ENCODE measurements at regions not wholly inside any gene's neighbourhood (a gene's known extent, or its start where the extent isn't known, plus 50 kb on each side); places are given as distances from the start of the nearest gene placed in this dataset.
"Not testable (repeated sequence)": the region's sequence is repeated elsewhere in the genome, so short reads cannot be mapped to it uniquely, and the experiment has no call there.

DNA sequence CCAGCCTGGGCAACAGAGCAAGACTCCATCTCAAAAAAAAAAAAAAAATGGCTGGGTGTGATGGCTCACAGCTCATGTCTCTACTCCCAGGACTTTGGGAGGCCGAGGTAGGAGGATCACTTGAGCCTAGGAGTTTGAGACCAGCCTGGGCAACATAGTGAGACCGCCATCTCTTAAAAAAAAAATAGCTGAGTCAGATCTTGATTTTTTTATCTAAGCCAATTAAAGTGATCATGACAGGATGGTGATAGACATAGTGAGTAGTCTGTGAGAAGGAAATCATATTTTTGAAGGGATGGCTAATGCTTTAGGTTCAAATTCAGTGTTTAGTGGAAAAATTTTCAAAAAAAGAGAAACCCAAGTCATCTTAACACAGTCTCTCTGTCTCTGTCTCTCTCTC is 114.6 kb upstream of the JARID2 start:
- DNase-seq (ENCODE audit: low read depth in 2 of 2, low spot score in 1 of 2) = no peak

DNA sequence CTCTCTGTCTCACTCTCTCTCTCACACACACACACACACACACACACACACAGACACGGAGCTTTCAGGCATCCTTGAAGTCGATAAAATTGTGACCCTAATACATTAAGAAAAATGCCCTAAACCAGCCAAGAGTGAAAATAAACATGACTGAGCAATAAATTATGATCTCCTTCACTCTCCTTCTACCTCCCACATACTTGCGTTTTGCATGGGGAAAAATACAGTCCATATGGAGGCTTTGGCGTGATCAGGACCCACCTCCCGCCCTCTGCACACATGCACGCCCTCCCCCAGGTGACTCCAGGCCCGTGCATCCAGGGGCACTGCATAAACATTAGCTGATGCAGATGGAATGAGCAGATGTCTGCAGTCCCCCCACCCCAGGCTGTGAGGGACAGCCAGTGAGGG is 114.2 kb upstream of the JARID2 start:
- no peak for DNase-seq (ENCODE audit: low read depth in 2 of 2, low spot score in 1 of 2)

DNA sequence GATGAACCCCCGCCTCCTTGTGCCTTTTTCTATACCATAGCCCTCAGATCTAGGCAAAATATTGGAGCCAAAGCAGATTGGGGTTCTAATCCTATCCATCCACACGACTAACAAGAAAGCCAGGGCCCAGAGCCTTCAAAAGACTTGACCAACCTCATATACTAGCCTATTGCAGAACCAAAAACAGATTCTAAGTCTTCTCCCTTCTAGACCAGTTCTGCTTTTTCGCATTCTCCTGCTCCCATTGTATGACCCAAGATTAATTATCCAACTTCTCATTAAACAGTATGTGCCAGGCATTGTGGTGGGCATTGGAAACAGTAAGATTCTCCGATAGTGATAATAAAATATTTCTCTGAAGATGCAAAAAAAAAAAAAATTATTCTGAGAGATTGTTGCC is 113.7 kb upstream of the JARID2 start:
- DNase-seq (ENCODE audit: low read depth in 2 of 2, low spot score in 1 of 2) = no peak

DNA sequence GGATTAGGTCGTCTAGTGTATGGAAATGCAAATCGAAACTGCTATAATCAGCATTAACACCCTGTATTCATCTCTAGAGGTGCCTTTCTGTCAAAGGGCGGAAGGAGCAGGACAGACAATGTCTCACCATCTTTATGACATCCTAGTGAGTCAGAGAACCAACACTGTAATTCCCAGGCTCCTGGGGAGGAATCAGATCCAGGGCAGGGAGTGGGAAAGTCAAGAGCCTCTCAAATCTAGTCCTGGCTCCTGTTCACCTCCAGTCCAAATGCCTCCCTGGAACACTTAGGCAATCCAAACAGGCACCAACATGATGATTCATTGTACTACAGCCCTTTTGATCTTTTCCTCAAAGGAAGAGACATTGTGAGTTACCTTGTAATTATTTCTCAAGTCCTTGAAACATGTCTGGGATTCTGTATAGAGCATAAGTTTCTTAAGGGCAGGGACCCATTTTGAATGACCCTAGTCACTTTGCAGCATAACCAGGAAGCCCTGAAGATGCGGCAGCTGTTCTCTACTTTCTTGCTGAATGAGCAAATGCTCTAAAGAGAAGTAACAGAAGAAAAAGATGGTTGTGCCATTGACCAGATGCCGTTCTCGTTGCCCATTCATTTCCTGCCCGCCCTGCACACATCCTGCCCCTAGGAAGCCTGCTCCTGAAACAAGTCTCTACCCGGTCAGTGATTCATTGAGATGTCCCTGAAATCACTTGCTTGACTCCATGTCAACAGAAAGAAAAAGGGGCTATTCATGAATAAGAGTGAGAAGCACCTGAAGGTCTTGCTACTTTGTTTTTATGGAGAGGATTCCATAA is 112.8 kb upstream of the JARID2 start:
- DNase-seq (ENCODE audit: low read depth in 2 of 2, low spot score in 1 of 2) = no peak

DNA sequence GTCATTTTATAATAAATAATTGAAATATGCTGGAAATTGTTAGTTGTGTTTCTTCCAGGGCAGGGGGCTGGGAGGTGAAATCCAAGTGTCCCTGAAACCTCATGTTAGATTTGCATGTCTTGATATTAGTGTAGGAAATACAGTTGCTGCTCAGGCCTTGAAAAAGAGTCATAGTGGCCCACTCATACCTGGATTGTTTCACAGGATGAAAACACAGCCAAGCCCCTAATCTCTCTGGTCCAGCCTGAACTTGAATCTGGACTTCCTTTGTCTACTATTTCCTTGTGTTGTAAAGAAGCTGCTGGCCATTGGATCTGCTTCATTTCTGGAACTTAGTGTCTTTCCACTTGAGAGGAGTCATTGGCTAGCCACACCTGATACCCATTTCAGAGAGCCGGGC is 108.8 kb upstream of the JARID2 start:
- no peak for DNase-seq (ENCODE audit: low read depth in 2 of 2, low spot score in 1 of 2)

DNA sequence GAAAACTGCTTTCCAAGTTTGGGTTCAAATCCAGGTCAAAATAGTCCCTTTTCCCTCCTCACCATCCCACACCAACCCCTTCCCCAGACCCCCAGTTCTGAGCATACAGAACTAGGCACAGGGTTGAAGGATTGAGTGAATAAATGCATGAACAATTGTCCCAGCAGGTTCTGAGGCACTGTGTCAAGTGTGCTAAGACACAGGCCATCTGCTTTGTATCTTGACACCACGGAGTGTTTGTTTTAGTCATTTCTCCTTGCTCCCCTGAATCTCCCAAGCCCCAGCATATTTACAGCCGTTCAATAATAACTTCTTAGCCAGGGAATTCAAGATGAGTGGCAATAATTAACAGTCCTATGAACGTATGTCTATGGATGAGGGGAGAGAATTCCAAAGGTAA is 102.8 kb upstream of the JARID2 start:
- no peak for DNase-seq (ENCODE audit: low read depth in 2 of 2, low spot score in 1 of 2)

DNA sequence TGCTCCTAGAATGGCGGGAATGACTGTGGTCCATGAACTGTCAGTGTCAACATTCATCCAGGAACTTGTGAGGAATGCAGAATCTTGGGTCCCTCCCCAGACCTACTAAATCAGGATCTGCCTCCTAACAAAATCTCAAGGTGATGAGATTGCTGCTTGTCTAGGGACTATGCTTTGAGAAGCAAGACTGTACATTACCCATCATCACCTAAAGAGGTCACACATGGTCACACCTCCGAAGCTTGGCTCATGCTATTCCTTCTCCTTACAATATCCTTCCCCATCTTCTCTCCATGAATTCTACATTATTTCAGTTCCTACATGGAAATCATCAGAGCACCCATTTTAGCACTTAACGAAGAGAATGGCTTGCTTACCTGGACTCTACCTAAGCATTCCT is 102.3 kb upstream of the JARID2 start:
- DNase-seq (ENCODE audit: low read depth in 2 of 2, low spot score in 1 of 2) = no peak

DNA sequence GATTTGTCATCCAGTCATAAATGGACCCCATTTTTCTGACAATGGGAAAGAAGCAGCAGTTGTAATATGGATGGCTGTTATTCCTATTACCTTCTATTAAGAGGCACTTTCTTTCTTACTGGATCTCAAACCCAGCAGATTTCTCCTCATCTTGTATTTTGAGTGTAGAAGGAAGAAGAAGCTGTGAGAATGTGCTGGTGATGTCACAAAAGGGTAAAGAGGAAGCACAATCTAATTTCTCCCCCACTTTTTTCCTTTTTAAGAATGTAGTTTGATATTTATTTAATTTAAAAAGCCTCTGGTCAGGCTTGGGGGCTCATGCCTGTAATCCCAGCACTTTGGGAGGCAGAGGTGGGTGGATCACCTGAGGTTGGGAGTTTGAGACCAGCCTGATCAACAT is 100.0 kb upstream of the JARID2 start:
- DNase-seq (ENCODE audit: low read depth in 2 of 2, low spot score in 1 of 2) = no peak

DNA sequence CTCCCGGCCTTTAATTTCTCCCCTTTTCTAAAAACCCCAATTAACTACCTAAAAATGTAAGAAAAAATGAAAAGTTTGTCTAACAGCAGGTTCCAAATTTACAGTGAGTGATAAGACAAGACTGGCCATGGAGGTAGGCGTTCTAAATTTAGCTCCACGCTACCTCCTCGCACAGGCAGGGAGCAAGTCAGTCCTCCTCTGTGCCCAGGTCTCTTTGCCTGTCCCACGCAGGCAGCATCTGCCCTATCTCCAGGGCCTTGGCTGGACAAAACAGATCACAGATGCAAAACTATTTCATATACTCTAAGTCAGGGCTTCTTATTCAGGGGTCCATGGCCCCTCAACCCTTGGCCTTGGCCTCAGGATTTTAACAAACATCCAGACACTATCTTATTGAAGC is 98.0 kb upstream of the JARID2 start:
- DNase-seq (ENCODE audit: low read depth in 2 of 2, low spot score in 1 of 2) = no peak

DNA sequence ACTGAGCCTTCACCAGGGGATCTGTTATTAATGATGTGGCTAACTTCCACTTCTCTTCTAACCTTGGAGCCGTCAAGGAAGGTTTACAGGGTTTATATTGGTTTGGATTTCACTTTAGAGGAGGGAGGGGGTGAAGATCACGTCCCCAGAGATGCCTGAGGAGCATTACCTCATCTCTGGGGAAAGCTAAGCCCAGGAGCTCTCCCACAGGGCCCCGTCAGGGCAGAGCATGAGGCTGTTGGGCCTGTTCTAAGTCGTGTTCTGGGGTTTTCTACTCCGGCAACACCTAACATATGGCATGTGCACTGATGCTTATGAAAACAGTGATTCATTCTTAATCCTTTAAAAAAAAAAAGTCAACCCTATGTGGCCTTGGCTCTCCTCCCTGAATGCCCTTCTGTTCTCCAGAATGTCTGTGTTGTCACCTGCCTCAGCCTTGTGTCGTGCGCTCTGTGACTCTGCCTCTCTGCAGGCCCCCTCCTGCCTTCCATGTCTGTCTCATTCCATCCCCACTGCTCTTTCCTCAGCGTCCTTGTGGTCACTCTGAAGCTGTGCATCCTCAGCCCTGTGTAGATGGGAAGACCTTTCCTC is 97.4 kb upstream of the JARID2 start:
- no peak for DNase-seq (ENCODE audit: low read depth in 2 of 2, low spot score in 1 of 2)

DNA sequence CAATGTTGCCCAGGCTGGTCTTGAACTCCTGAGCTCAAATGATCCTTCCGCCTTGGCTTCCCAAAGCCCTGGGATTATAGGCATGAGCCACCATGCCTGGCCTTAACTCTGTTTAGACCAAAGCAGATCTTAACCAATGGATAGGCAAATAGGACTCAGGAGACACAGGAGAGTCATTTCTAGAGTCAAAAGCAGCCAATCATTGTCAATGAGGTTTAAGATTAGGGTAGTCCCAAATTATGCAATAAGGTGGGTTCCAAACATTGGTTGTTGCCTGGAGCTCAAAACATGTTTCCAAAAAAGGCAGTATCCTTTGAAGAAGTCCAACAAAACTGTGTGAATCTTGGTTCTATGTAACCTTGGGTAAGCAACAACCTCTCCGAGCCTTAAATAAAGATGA is 95.7 kb upstream of the JARID2 start:
- no peak for DNase-seq (ENCODE audit: low read depth in 2 of 2, low spot score in 1 of 2)

DNA sequence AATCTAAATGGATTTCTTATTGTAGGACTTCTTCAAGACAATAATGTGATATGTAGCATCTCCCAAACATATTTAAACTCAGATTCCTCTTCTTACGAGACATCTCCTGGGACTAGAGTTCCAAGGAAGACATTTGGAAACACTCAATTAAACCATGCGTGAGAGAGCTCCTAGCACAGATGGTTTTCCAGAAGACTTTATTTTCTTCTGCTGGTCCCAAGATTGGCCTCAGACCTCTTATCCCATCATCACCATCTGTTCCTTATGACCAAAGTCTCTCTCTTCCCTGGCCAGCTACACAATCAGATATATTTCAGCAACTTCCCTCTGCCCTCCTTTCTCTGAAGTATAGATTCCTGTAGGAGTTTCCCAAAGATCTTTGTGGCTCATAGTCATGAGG is 93.2 kb upstream of the JARID2 start:
- no peak for DNase-seq (ENCODE audit: low read depth in 2 of 2, low spot score in 1 of 2)

DNA sequence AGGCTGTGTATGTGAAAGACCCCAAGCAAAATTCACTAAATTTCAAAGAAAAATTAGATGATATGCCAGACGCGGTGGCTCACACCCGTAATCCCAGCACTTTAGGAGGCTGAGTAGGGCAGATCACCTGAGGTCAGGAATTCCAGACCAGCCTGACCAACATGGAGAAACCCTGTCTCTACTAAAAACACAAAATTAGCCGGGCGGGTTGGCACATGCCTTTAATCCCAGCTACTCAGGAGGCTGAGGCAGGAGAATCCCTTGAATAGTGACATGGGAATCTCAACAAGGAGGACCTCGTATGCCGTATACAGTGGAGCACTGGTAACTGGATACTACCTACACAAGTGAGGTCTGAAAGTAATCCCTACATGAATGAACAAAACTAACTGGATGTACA is 92.7 kb upstream of the JARID2 start:
- DNase-seq (ENCODE audit: low read depth in 2 of 2, low spot score in 1 of 2) = no peak

DNA sequence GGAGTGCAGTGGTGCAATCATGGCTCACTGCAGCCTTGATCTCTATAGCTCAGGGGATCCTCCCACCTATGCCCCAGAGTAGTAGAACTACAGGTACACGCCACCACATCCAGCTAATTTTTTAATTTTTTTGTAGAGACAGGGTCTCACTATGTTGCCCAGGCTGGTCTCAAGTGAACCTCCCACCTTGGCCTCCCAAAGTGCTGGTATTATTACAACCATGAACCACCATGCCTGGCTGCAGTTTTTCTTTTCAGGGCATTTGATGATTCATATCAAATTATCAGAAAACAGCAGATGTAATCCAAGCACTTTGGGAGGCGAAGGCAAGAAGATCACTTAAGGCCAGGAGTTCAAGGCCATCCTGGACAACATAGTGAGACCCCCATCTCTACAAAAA is 88.4 kb upstream of the JARID2 start:
- DNase-seq (ENCODE audit: low read depth in 2 of 2, low spot score in 1 of 2) = no peak

DNA sequence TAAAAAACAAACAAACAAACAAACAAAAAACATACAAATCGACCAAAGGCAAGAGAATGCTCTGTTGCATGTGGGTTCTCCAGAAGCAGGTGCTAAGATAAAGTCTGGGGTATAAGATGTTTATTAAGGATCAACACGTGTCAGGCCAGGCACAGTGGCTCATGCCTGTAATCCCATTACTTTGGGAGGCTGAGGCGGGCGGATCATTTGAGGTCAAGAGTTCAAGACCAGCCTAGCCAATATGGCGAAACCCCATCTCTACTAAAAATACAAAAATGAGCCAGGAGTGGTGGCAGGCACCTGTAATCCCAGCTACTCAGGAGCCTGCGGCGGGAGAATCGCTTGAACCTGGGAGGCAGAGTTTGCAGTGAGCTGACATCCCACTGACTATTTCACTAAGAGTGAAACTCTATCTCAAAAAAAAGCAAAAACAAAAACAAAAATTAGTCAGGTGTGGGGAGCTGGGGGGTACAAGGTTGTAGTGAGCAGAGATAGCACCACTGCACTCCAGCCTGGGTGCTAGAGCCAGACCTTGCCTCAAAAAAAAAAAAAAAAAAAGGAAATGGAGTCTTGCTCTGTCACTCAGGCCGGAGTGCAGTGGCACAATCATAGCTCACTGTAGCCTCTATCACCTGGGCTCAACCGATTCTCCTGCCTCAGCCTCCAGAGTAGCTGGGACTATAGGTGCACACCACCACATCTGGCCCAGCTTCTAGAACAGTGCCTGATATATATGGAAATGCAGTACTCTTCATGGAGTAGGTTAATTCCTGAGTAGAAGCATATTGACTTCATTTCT is 86.8 kb upstream of the JARID2 start:
- DNase-seq (ENCODE audit: low read depth in 2 of 2, low spot score in 1 of 2) = no peak

DNA sequence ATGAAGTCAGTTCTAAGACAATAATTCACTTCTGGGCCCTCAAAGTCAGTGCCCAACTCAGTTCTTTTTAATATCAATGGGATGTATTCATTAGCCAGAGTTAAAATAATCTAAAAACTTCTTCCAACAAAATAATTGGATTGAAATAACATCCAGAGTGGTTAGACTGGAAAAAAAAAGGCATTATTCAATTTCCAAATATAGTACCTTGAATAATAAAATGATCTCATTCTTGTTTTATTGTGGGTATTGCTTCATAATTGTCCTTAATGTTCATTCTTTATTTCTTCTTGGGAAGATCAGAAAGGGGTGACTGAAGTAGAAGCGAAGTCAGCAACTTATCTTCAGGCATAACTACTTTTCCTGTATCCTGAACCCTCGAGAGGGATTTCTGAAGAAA is 85.1 kb upstream of the JARID2 start:
- DNase-seq (ENCODE audit: low read depth in 2 of 2, low spot score in 1 of 2) = no peak

DNA sequence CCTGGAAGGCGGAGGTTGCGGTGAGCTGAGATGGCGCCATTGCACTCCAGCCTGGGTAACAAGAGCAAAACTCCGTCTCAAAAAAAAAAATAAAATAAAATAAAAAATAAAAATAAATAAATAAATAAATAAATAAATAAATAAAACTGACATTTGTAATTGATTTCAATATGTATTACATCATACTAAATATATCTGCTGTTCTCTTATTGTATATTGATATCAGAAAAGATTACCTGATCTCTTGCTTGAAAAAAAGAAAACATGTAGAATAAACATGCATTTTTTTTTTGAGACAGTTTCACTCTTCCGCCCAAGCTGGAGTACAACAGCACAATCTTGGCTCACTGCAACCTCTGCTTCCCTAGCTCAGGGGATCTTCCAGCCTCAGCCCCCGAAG is 81.0 kb upstream of the JARID2 start:
- not testable (repeated sequence) for DNase-seq (ENCODE audit: low read depth in 2 of 2, low spot score in 1 of 2)

DNA sequence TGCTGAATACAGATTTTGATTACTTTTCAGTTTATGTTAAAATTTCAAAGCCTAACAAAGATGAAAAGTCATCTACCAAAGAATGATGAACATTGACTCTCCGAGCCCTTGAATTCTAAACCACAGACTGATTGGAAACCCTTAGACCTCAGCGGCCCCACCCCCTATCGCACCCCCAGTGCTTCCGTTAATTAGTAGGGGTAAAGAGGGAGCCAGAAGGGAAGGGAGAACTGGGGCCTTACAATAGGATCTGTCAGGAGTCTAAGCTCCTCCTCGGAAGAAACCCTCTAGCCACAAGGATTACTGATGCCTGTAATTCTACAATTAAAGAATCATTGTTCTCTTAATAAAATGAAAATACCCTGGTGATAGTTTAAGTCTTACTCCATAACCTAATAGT is 79.7 kb upstream of the JARID2 start:
- DNase-seq (ENCODE audit: low read depth in 2 of 2, low spot score in 1 of 2) = no peak

DNA sequence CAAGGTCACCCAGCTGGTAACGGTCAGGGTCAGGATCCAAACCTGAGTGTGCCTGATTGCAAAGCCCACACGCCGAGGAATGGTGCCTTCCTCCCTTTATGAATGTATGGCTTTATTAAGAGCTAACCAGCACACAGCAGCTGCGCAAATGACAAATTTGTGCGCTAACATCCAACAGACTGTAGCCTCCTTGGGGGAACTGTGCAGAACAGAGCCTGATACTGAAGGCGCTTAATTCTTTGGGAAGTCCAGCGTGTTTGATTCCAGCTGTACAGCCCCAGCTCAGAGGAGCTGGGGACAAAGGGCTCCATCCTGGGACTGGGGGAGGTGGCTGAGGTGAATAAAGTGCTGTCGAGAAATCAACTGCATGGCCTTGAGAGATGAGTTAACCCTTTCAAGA is 75.7 kb upstream of the JARID2 start:
- no peak for DNase-seq (ENCODE audit: low read depth in 2 of 2, low spot score in 1 of 2)

DNA sequence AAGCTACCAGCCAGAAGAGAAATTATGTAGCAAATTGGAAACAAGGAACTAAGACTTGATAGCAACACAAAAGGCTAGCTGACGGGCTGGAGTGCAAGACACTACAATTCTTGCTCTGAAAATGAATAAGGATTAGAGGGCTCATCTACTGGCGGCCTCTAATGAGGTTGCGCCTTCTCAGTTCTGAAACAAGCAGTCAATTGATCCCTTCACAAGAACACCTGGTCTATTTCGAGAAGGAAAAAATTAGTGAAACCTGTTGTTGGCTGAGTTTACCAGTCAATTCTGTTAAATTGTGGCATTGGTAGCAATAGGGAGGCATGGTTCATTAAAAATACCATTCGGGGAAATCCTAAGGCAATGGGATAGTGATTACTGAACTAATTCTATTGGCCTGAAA is 74.8 kb upstream of the JARID2 start:
- no peak for DNase-seq (ENCODE audit: low read depth in 2 of 2, low spot score in 1 of 2)

DNA sequence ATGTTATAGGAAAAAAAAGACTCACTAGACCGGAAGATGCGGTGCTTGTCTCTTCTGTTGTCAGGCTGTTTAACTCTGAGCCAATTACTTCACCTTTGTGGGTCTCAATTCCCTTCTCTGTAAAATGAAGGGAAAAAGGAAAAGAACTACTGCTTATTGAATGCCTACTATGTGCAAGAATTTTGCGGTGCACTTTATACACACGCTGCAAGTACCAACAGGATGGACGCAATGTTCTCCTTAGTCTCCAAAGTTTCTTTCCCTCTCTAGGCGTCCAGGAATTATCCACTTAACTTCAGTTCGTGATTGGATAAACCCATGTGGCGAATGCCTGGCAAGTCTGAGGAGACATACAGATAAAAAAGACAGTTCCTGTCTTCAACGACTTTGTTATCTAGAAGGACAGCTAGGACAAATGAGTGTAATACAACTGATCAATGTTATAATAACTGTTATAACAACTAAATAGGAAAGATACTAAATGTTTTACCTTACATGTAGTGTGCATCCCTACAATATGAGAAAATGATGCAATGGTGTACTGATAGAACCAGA is 69.0 kb upstream of the JARID2 start:
- DNase-seq (ENCODE audit: low read depth in 2 of 2, low spot score in 1 of 2) = no peak

DNA sequence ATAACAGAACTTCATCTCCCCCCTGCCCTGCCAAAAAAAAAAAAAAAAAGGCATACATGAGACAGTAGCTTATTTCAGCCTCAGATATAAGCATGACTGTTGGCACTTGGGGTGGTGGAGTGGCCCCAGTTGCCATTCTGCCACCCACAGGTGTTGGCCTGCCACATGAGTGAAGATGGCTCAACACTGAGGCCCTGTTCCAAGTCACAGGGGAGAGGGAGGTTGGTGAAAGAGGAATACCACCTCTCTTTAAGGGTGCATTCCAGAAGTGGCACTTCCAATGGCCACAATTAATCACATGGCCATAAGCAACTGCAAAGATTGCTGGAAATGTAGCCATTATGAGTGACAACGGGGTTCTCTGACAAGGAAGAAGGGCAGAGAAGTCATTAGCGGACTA is 61.9 kb upstream of the JARID2 start:
- no peak for DNase-seq (ENCODE audit: low read depth in 2 of 2, low spot score in 1 of 2)

Data from stimulated activated CD8-positive, alpha-beta memory T cell treated with anti-CD3 and anti-CD28 coated beads, Interleukin-4, amount 100 ng/mL, for 4 hours (primary cell).